H1 (cell line): ENCODE measurements at regions not wholly inside any gene's neighbourhood (a gene's known extent, or its start where the extent isn't known, plus 50 kb on each side); places are given as distances from the start of the nearest gene placed in this dataset.

Source experiments
- HDAC6 ChIP-seq: IDR thresholded peaks from one replicate; pipeline ENCODE4 v1.7.1; 2012; ENCODE audit warnings: low read depth, mild to moderate bottlenecking, inconsistent platforms, low read length, moderate library complexity
- NRF1 ChIP-seq: IDR thresholded peaks from 2 replicates; pipeline ENCODE4 v1.6.1; 2011; ENCODE audit warnings: mild to moderate bottlenecking, low read depth, low read length, improper control_type of control experiment
- RNF2 ChIP-seq: fragments of 200-900, 300-1000 bp; sonication (generic); IDR thresholded peaks from 2 replicates; pipeline ENCODE4 v1.7.1; 2016; ENCODE audit warnings: borderline replicate concordance, low read depth, mild to moderate bottlenecking, antibody characterized with exemption, low read length; ENCODE audit not compliant: poor library complexity, severe bottlenecking; ENCODE audit errors: missing control alignments
- SP2 ChIP-seq: IDR thresholded peaks from 2 replicates; pipeline ENCODE4 v1.6.1; 2012; ENCODE audit warnings: mild to moderate bottlenecking, low read length, inconsistent platforms
- SRF ChIP-seq: IDR thresholded peaks from 2 replicates; pipeline ENCODE4 v1.6.1; 2011; ENCODE audit warnings: mild to moderate bottlenecking, low read depth, low read length, moderate library complexity

GRCh38 chr6:76843054-76843822 lies 620.1 kb downstream of the HTR1B start (continued):
- TF ChIP-seq HDAC6 (no peak), SP2 (no peak), RNF2 (no peak), SRF (no peak), NRF1 (no peak)
